ENCODE measurements at regions not wholly inside any gene's neighbourhood (a gene's known extent, or its start where the extent isn't known, plus 50 kb on each side); places are given as distances from the start of the nearest gene placed in this dataset.

- no peak for TF ChIP-seq ZNF513 (tag by site-specific recombination; IDR thresholded peaks at IDR 0.05)
- TF ChIP-seq ZNF157 (tag by site-specific recombination; IDR thresholded peaks at IDR 0.05): no peak
Observed at GRCh38 chr1:229943148-229943714, 123.8 kb upstream of the GALNT2 start (continued).

GRCh38 chr1:229943988-229944743, 122.9 kb upstream of the GALNT2 start:
- CTCF ChIA-PET: no interaction called here
- Histone ChIP-seq H3K4me1 (ENCODE audit: control insufficient read depth, insufficient read depth, low read length) (no peaks in the 10 kb centered on the region), H3K4me3 (ENCODE audit: low read depth, low read length) (no peak overlapping the region), H3K27ac (ENCODE audit: extremely low read depth, low read depth, low read length) (no peak overlapping the region), H3K9me3 (ENCODE audit: control insufficient read depth, insufficient read depth, low read depth, low read length) (no peaks in the 10 kb centered on the region), H3K36me3 (ENCODE audit: control insufficient read depth in 2 of 2, insufficient read depth in 1 of 2, low read length in 2 of 2) (no peaks in the 10 kb centered on the region)
- TF ChIP-seq ZNF600 (tag by site-specific recombination; IDR thresholded peaks at IDR 0.05) (no peak), ZNF560 (tag by site-specific recombination; IDR thresholded peaks at IDR 0.05; ENCODE audit: borderline replicate concordance) (no peak), ZBTB6 (tag by site-specific recombination; IDR thresholded peaks at IDR 0.05) (no peak), ZNF311 (tag by site-specific recombination; IDR thresholded peaks at IDR 0.05; ENCODE audit: borderline replicate concordance) (no peak), REPIN1 (tag by site-specific recombination; IDR thresholded peaks at IDR 0.05; ENCODE audit: low read depth) (no peak), KLF7 (tag by site-specific recombination; IDR thresholded peaks at IDR 0.05; ENCODE audit: borderline replicate concordance) (no peak), ZNF621 (tag by site-specific recombination; IDR thresholded peaks at IDR 0.05) (no peak), ZNF707 (tag by site-specific recombination; IDR thresholded peaks at IDR 0.05) (no peak), ZNF610 (tag by site-specific recombination; IDR thresholded peaks at IDR 0.05; ENCODE audit: borderline replicate concordance) (no peak), ZNF280C (tag by site-specific recombination; IDR thresholded peaks at IDR 0.05) (no peak), ZNF747 (tag by site-specific recombination; IDR thresholded peaks at IDR 0.05) (no peak), FEZF1 (tag by site-specific recombination; IDR thresholded peaks at IDR 0.05) (no peak), ZBTB48 (tag by site-specific recombination; IDR thresholded peaks at IDR 0.05) (no peak), IKZF3 (tag by site-specific recombination; IDR thresholded peaks at IDR 0.05) (no peak), ZNF791 (tag by site-specific recombination; IDR thresholded peaks at IDR 0.05) (no peak), ZNF623 (tag by site-specific recombination; IDR thresholded peaks at IDR 0.05) (no peak), HOXA7 (CRISPR knock-in tag; IDR thresholded peaks at IDR 0.05; ENCODE audit: borderline replicate concordance) (no peak)
- POLR2A ChIA-PET: no interaction called here

GRCh38 chr1:229945795-229946194, 121.2 kb upstream of the GALNT2 start:
- no peaks in the 10 kb centered on the region for H3K36me3 ChIP-seq (ENCODE audit: control insufficient read depth in 2 of 2, insufficient read depth in 1 of 2, low read length in 2 of 2)
- H3K27ac ChIP-seq (ENCODE audit: extremely low read depth, low read depth, low read length): no peak overlapping the region
- peak; percentile 72 for TF ChIP-seq BCL6B (tag by site-specific recombination; IDR thresholded peaks at IDR 0.05)
- no peak for TF ChIP-seq ZBTB6 (tag by site-specific recombination; IDR thresholded peaks at IDR 0.05)
- no peaks in the 10 kb centered on the region for H3K4me1 ChIP-seq (ENCODE audit: control insufficient read depth, insufficient read depth, low read length)
- no peak overlapping the region for H3K4me3 ChIP-seq (ENCODE audit: low read depth, low read length)
- ChIA-PET POLR2A (no interaction called here), CTCF (interaction anchor here (0.7 kb wide), 2 partner anchors 372 to 620 kb away, joined by 3 to 5 read pairs; no protein-coding TSS in a partner anchor)
- no peaks in the 10 kb centered on the region for H3K9me3 ChIP-seq (ENCODE audit: control insufficient read depth, insufficient read depth, low read depth, low read length)

All from HEK293 (cell line).